PC-3 (cell line): ENCODE measurements at regions not wholly inside any gene's neighbourhood (a gene's known extent, or its start where the extent isn't known, plus 50 kb on each side); places are given as distances from the start of the nearest gene placed in this dataset.

ENCODE experiments used
- ATAC-seq: fragments of 200-7000 bp; cut with Tn5 transposase; 2 replicates; pipeline ENCODE4 v1.9.1; 2020; ENCODE audit warnings: mild to moderate bottlenecking, moderate library complexity
- BruUV-seq: library from RNA; stranded (reverse); fragments of 400-500 nt; replicated peaks from 2 replicates; lab custom pipeline; 2021; lab: Mats Ljungman, UMichigan
- CTCF ChIA-PET: fragments of 300-600 bp; sonication (Branson Sonifier 250); formaldehyde crosslinking; loops from one replicate; lab custom pipeline; 2022; ENCODE audit warnings: antibody characterized with exemption; lab: Charles Lee
- POLR2A ChIA-PET: fragments of 300-600 bp; sonication (Branson Sonifier 250); formaldehyde crosslinking; loops from one replicate; lab custom pipeline; 2022; ENCODE audit warnings: antibody characterized with exemption; ENCODE audit not compliant: unreplicated experiment; lab: Charles Lee
- DNase-seq: peaks from one replicate; pipeline ENCODE4 v3.0.0-alpha.2; 2015
- H2AFZ ChIP-seq: fragments of 300-600 bp; sonication (generic); 2 replicates; pipeline ENCODE4 v1.6.0; 2016; ENCODE audit warnings: antibody characterized with exemption, low read length
- H3F3A ChIP-seq: fragments of 300-600 bp; sonication (generic); one replicate; pipeline ENCODE4 v1.6.0; 2017; ENCODE audit warnings: antibody characterized with exemption, low read length, control low read depth, mild to moderate bottlenecking; ENCODE audit not compliant: unreplicated experiment
- H3K27ac ChIP-seq: fragments of 300-600 bp; sonication (generic); 2 replicates; pipeline ENCODE4 v1.5.1; 2016; ENCODE audit warnings: mild to moderate bottlenecking, low read length
- H3K27me3 ChIP-seq: fragments of 300-600 bp; sonication (generic); 2 replicates; pipeline ENCODE4 v1.6.1; 2016; ENCODE audit warnings: low read length, mixed read lengths
- H3K36me3 ChIP-seq: fragments of 300-600 bp; sonication (generic); 2 replicates; pipeline ENCODE4 v1.6.1; 2016; ENCODE audit warnings: low read depth, mixed run types, low read length, mixed read lengths
- H3K4me1 ChIP-seq: fragments of 300-600 bp; sonication (generic); 2 replicates; pipeline ENCODE4 v1.5.1; 2016; ENCODE audit warnings: low read length; ENCODE audit not compliant: insufficient read depth
- H3K4me2 ChIP-seq: fragments of 300-600 bp; sonication (generic); 2 replicates; pipeline ENCODE4 v1.6.0; 2016; ENCODE audit warnings: low read length
- H3K4me3 ChIP-seq: fragments of 300-600 bp; sonication (generic); 2 replicates; pipeline ENCODE4 v1.5.1; 2016; ENCODE audit warnings: mild to moderate bottlenecking, low read length, mixed read lengths
- H3K79me2 ChIP-seq: fragments of 300-600 bp; sonication (generic); 2 replicates; pipeline ENCODE4 v1.6.1; 2017; ENCODE audit warnings: low read length, mixed read lengths
- H3K9ac ChIP-seq: fragments of 300-600 bp; sonication (generic); 2 replicates; pipeline ENCODE4 v1.6.0; 2016; ENCODE audit warnings: mild to moderate bottlenecking, low read length
- H3K9me2 ChIP-seq: fragments of 300-600 bp; sonication (generic); replicated peaks from 2 replicates; pipeline ENCODE4 v1.6.1; 2016; ENCODE audit warnings: mixed run types, low read length, mixed read lengths
- H3K9me3 ChIP-seq: fragments of 300-600 bp; sonication (generic); 2 replicates; pipeline ENCODE4 v1.6.1; 2016; ENCODE audit warnings: low read length, mixed read lengths
- H4K20me1 ChIP-seq: fragments of 300-600 bp; sonication (generic); 2 replicates; pipeline ENCODE4 v1.6.1; 2016; ENCODE audit warnings: low read length, mixed read lengths
- CTCF ChIP-seq: fragments of 300-600 bp; sonication (generic); conservative IDR thresholded peaks from 2 replicates; pipeline ENCODE4 v1.5.1; 2017; ENCODE audit warnings: antibody characterized with exemption, low read depth, mild to moderate bottlenecking, low read length
- EZH2 ChIP-seq: fragments of 300-600 bp; sonication (generic); IDR thresholded peaks from one replicate; pipeline ENCODE4 v1.6.1; 2017; ENCODE audit warnings: antibody characterized with exemption, mild to moderate bottlenecking, low read length; ENCODE audit not compliant: unreplicated experiment
- EZH2phosphoT487 ChIP-seq: fragments of 300-600 bp; sonication (generic); IDR thresholded peaks from 2 replicates; pipeline ENCODE4 v1.6.1; 2018; ENCODE audit warnings: mild to moderate bottlenecking, antibody characterized with exemption, low read length, borderline replicate concordance
- intact Hi-C: fragments of 100-400 bp; cut with micrococcal nuclease; formaldehyde crosslinking; loops from 2 replicates; pipeline ENCODE4 v1.9.0; 2023

GRCh38 chr18:24782566-24782965, 322.1 kb downstream of the HRH4 start:
- no peaks in the 10 kb centered on the region for H3F3A ChIP-seq
- POLR2A ChIA-PET, result no interaction called here

GRCh38 chr18:24785019-24785418, 324.6 kb downstream of the HRH4 start:
- no peak for DNase-seq

More at GRCh38 chr18:24782566-24782965, 322.1 kb downstream of the HRH4 start:
- Histone ChIP-seq H3K9me3 (no peaks in the 10 kb centered on the region), H3K9me2 (no peaks in the 10 kb centered on the region), H3K27ac (no peak overlapping the region), H3K4me1 (no peaks in the 10 kb centered on the region), H3K36me3 (no peaks in the 10 kb centered on the region), H3K79me2 (no peaks in the 10 kb centered on the region), H3K27me3 (peaks cover 57% of the 10 kb centered on the region), H3K4me3 (no peak overlapping the region), H4K20me1 (no peaks in the 10 kb centered on the region), H3K4me2 (no peak overlapping the region), H2AFZ (no peak overlapping the region), H3K9ac (no peak overlapping the region)
- BruUV-seq, result no TSS peak
- TF ChIP-seq CTCF (no peak), EZH2 (no peak), EZH2phosphoT487 (no peak)
- DNase-seq (no peak), ATAC-seq (no peak)
- CTCF ChIA-PET, result no interaction called here
- intact Hi-C loops, result no loop called here

More at GRCh38 chr18:24785019-24785418, 324.6 kb downstream of the HRH4 start:
- peaks cover 51% of the 10 kb centered on the region for H3K27me3 ChIP-seq
- ChIA-PET CTCF (no interaction called here), POLR2A (no interaction called here)
- no peak overlapping the region for H3K9ac ChIP-seq
- no peaks in the 10 kb centered on the region for H3K9me3 ChIP-seq
- H4K20me1 ChIP-seq, result no peaks in the 10 kb centered on the region
- H2AFZ ChIP-seq, result no peak overlapping the region
- H3K4me2 ChIP-seq, result no peak overlapping the region
- no peak overlapping the region for H3K4me3 ChIP-seq
- H3K4me1 ChIP-seq, result no peaks in the 10 kb centered on the region
- H3K27ac ChIP-seq, result no peak overlapping the region
- TF ChIP-seq EZH2, result no peak
- no peak for TF ChIP-seq CTCF
- no peak for TF ChIP-seq EZH2phosphoT487
- H3K9me2 ChIP-seq, result no peaks in the 10 kb centered on the region
- BruUV-seq, result no TSS peak
- no peaks in the 10 kb centered on the region for H3K36me3 ChIP-seq
- H3K79me2 ChIP-seq, result no peaks in the 10 kb centered on the region
- H3F3A ChIP-seq, result no peaks in the 10 kb centered on the region
- ATAC-seq, result no peak
- intact Hi-C loops, result no loop called here
